Stimulated activated CD4-positive, alpha-beta T cell treated with anti-CD3 and anti-CD28 coated beads, Interleukin-4, amount 100 ng/mL, for 1 hour (primary cell): ENCODE measurements at regions not wholly inside any gene's neighbourhood (a gene's known extent, or its start where the extent isn't known, plus 50 kb on each side); places are given as distances from the start of the nearest gene placed in this dataset.
A peak's percentile ranks its signal among the peaks of the same experiment; 100 is the strongest.
"Not testable (repeated sequence)": the region's sequence is repeated elsewhere in the genome, so short reads cannot be mapped to it uniquely, and the experiment has no call there.

ENCODE experiments used
- DNase-seq: peaks from one replicate; pipeline ENCODE4 v3.0.0-alpha.2; 2020

GRCh38 chr10:3941676-3942075, 156.7 kb upstream of the KLF6 start:
- no peak for DNase-seq

- no peak for DNase-seq
Measured at GRCh38 chr10:3936422-3937040, 151.5 kb upstream of the KLF6 start.

GRCh38 chr10:3935933-3936359, 150.9 kb upstream of the KLF6 start:
- no peak for DNase-seq

GRCh38 chr10:3935141-3935540, 150.1 kb upstream of the KLF6 start:
- peak; percentile 69 for DNase-seq

GRCh38 chr10:3933733-3934132, 148.7 kb upstream of the KLF6 start:
- DNase-seq, result no peak

GRCh38 chr10:3932597-3933375, 147.8 kb upstream of the KLF6 start:
- DNase-seq, result no peak

- DNase-seq, result no peak
Measured at GRCh38 chr10:3931901-3932300, 146.9 kb upstream of the KLF6 start.

GRCh38 chr10:3931224-3931623, 146.2 kb upstream of the KLF6 start:
- DNase-seq, result no peak

GRCh38 chr10:3928569-3928968, 143.6 kb upstream of the KLF6 start:
- DNase-seq, result no peak

GRCh38 chr10:3928078-3928477, 143.1 kb upstream of the KLF6 start:
- DNase-seq, result no peak

GRCh38 chr10:3926675-3927525, 141.9 kb upstream of the KLF6 start:
- DNase-seq, result no peak

GRCh38 chr10:3926258-3926657, 141.2 kb upstream of the KLF6 start:
- no peak for DNase-seq

GRCh38 chr10:3925184-3925583, 140.2 kb upstream of the KLF6 start:
- DNase-seq, result no peak

GRCh38 chr10:3924344-3924743, 139.3 kb upstream of the KLF6 start:
- no peak for DNase-seq

GRCh38 chr10:3923033-3923432, 138.0 kb upstream of the KLF6 start:
- no peak for DNase-seq

GRCh38 chr10:3919709-3920308, 134.8 kb upstream of the KLF6 start:
- no peak for DNase-seq

- DNase-seq, result not testable (repeated sequence)
Measured at GRCh38 chr10:3917392-3917791, 132.4 kb upstream of the KLF6 start.

- DNase-seq, result no peak
Measured at GRCh38 chr10:3914733-3915132, 129.7 kb upstream of the KLF6 start.

GRCh38 chr10:3911713-3912442, 126.9 kb upstream of the KLF6 start:
- DNase-seq, result no peak

- DNase-seq, result no peak
Measured at GRCh38 chr10:3911241-3911640, 126.2 kb upstream of the KLF6 start.

GRCh38 chr10:3909339-3909738, 124.3 kb upstream of the KLF6 start:
- DNase-seq, result no peak

- no peak for DNase-seq
Measured at GRCh38 chr10:3908183-3908582, 123.2 kb upstream of the KLF6 start.

GRCh38 chr10:3907514-3907913, 122.5 kb upstream of the KLF6 start:
- DNase-seq, result no peak
